ENCODE measurements at regions not wholly inside any gene's neighbourhood (a gene's known extent, or its start where the extent isn't known, plus 50 kb on each side); places are given as distances from the start of the nearest gene placed in this dataset.
A peak's percentile ranks its signal among the peaks of the same experiment; 100 is the strongest.
"Not testable (repeated sequence)": the region's sequence is repeated elsewhere in the genome, so short reads cannot be mapped to it uniquely, and the experiment has no call there.

GRCh38 chr3:71968544-71968943 lies 183.6 kb upstream of the PROK2 start:
- DNase-seq (ENCODE audit: low spot score), result no peak

- DNase-seq (ENCODE audit: low spot score), result no peak
Measured at GRCh38 chr3:71966185-71966584, 181.2 kb upstream of the PROK2 start.

- DNase-seq (ENCODE audit: low spot score), result no peak
Measured at GRCh38 chr3:71964170-71964569, 179.2 kb upstream of the PROK2 start.

- DNase-seq (ENCODE audit: low spot score), result peak; percentile 21
Measured at GRCh38 chr3:71962561-71963240, 177.8 kb upstream of the PROK2 start.

GRCh38 chr3:71961891-71962290 lies 176.9 kb upstream of the PROK2 start:
- DNase-seq (ENCODE audit: low spot score), result no peak

- no peak for DNase-seq (ENCODE audit: low spot score)
Measured at GRCh38 chr3:71961378-71961777, 176.4 kb upstream of the PROK2 start.

- DNase-seq (ENCODE audit: low spot score), result no peak
Measured at GRCh38 chr3:71958533-71958932, 173.6 kb upstream of the PROK2 start.

- peak; percentile 8 for DNase-seq (ENCODE audit: low spot score)
Measured at GRCh38 chr3:71956716-71957115, 171.8 kb upstream of the PROK2 start.

GRCh38 chr3:71956069-71956340 lies 171.1 kb upstream of the PROK2 start:
- peak; percentile 9 for DNase-seq (ENCODE audit: low spot score)

GRCh38 chr3:71955240-71956068 lies 170.5 kb upstream of the PROK2 start:
- DNase-seq (ENCODE audit: low spot score), result peak; percentile 72

- DNase-seq (ENCODE audit: low spot score), result no peak
Measured at GRCh38 chr3:71951842-71952241, 166.9 kb upstream of the PROK2 start.

GRCh38 chr3:71951361-71951760 lies 166.4 kb upstream of the PROK2 start:
- no peak for DNase-seq (ENCODE audit: low spot score)

GRCh38 chr3:71949442-71949841 lies 164.5 kb upstream of the PROK2 start:
- peak; percentile 45 for DNase-seq (ENCODE audit: low spot score)

GRCh38 chr3:71944482-71945065 lies 159.6 kb upstream of the PROK2 start:
- no peak for DNase-seq (ENCODE audit: low spot score)

GRCh38 chr3:71942432-71943187 lies 157.7 kb upstream of the PROK2 start:
- DNase-seq (ENCODE audit: low spot score), result no peak

GRCh38 chr3:71940486-71940885 lies 155.5 kb upstream of the PROK2 start:
- DNase-seq (ENCODE audit: low spot score), result no peak

GRCh38 chr3:71938081-71938480 lies 153.1 kb upstream of the PROK2 start:
- not testable (repeated sequence) for DNase-seq (ENCODE audit: low spot score)

- DNase-seq (ENCODE audit: low spot score), result no peak
Measured at GRCh38 chr3:71936681-71937080, 151.7 kb upstream of the PROK2 start.

GRCh38 chr3:71934520-71935270 lies 149.7 kb upstream of the PROK2 start:
- no peak for DNase-seq (ENCODE audit: low spot score)

GRCh38 chr3:71931922-71932321 lies 147.0 kb upstream of the PROK2 start:
- no peak for DNase-seq (ENCODE audit: low spot score)

All from H4 (cell line).